K562 (cell line): ENCODE measurements at regions not wholly inside any gene's neighbourhood (a gene's known extent, or its start where the extent isn't known, plus 50 kb on each side); places are given as distances from the start of the nearest gene placed in this dataset.

Experiments
- ATAC-seq: fragments of 200-7000 bp; cut with Tn5 transposase; 3 replicates; pipeline ENCODE4 v1.9.1; 2020; ENCODE audit warnings: moderate library complexity
- BruUV-seq: library from RNA; stranded (reverse); fragments of 400-500 nt; replicated peaks from 2 replicates; lab custom pipeline; 2021; lab: Mats Ljungman, UMichigan
- CTCF ChIA-PET: fragments of 300-600 bp; formaldehyde crosslinking; extraction: SDS; loops from one replicate; lab custom pipeline; 2021; ENCODE audit warnings: low intra/inter-chr PET ratio; lab: Yijun Ruan, JAX
- POLR2A ChIA-PET: fragments of 300-600, 350-650 bp; sonication (Branson Sonifier 250); formaldehyde crosslinking; extraction: SDS; loops from one replicate; lab custom pipeline; 2021; ENCODE audit warnings: antibody characterized with exemption, inconsistent platforms; lab: Yijun Ruan, JAX
- DNase-seq, 4 experiments: peaks; one replicate each; pipeline versions ENCODE4 v3.0.0 to v3.0.0-alpha.2; 2011 to 2018; ENCODE audit warnings: low spot score in 3 of 4, mixed read lengths in 3 of 4; ENCODE audit errors: extremely low read depth in 1 of 4
- FAIRE-seq: peaks from 2 replicates; lab custom pipeline; 2011; peaks lifted over from hg19 to GRCh38; lab: Jason Lieb, UNC
- H2AFZ ChIP-seq: 2 replicates; pipeline ENCODE4 v1.6.0; 2011; ENCODE audit warnings: low read depth, low read length, control low read depth, inconsistent platforms
- H3K27ac ChIP-seq: fragments of 200-600 bp; 3 replicates; pipeline ENCODE4 v1.8.0; 2011; ENCODE audit warnings: low read depth, mild to moderate bottlenecking, control low read depth, inconsistent platforms, low read length, moderate library complexity, mixed read lengths; ENCODE audit errors: extremely low read depth
- H3K27me3 ChIP-seq, 2 experiments: fragments of 300-600 bp in 1 of 2; 2 replicates in 1 of 2; 3 replicates in 1 of 2; pipeline versions ENCODE4 v1.6.0 to v1.8.0; 2011; ENCODE audit warnings: inconsistent platforms in 2 of 2, low read length in 2 of 2, mild to moderate bottlenecking in 1 of 2, mixed read lengths in 1 of 2, moderate library complexity in 1 of 2; ENCODE audit not compliant: control insufficient read depth in 2 of 2, insufficient read depth in 2 of 2
- H3K36me3 ChIP-seq: fragments of 300-600 bp; 3 replicates; pipeline ENCODE4 v1.8.0; 2011; ENCODE audit warnings: mild to moderate bottlenecking, low read length, inconsistent platforms; ENCODE audit not compliant: control insufficient read depth, insufficient read depth
- H3K4me1 ChIP-seq, 2 experiments: fragments of 200-600 bp in 1 of 2; replicated peaks in 1 of 2; 2 replicates in 1 of 2; 3 replicates in 1 of 2; pipeline versions ENCODE4 v1.5.1 to v1.8.0; 2011; ENCODE audit warnings: inconsistent platforms in 2 of 2, low read length in 2 of 2, mild to moderate bottlenecking in 1 of 2, mixed read lengths in 1 of 2, moderate library complexity in 1 of 2; ENCODE audit not compliant: control insufficient read depth in 2 of 2, insufficient read depth in 2 of 2
- H3K4me2 ChIP-seq: 2 replicates; pipeline ENCODE4 v1.6.1; 2011; ENCODE audit warnings: low read length, control low read depth, inconsistent platforms, mixed read lengths; ENCODE audit not compliant: insufficient read depth
- H3K4me3 ChIP-seq: fragments of 200-600 bp; sonication (generic), shearing (Covaris generic); 2 replicates; pipeline ENCODE4 v1.5.1; 2016; ENCODE audit warnings: control low read depth, inconsistent platforms
- H3K79me2 ChIP-seq: fragments of 200-600 bp; 3 replicates; pipeline ENCODE4 v1.8.0; 2011; ENCODE audit warnings: low read length, inconsistent platforms; ENCODE audit not compliant: control insufficient read depth, insufficient read depth
- H3K9ac ChIP-seq, 2 experiments: 2 replicates each; pipeline versions ENCODE4 v1.6.0 to v1.6.1; 2011; ENCODE audit warnings: low read depth in 2 of 2, low read length in 2 of 2, control low read depth in 1 of 2, inconsistent platforms in 1 of 2, mild to moderate bottlenecking in 1 of 2, mixed read lengths in 1 of 2; ENCODE audit not compliant: insufficient read depth in 1 of 2
- H3K9me1 ChIP-seq: one replicate; pipeline ENCODE4 v1.6.0; 2011; ENCODE audit warnings: inconsistent platforms, mild to moderate bottlenecking, low read length, moderate library complexity; ENCODE audit not compliant: control insufficient read depth, insufficient read depth
- H3K9me3 ChIP-seq: replicated peaks from 2 replicates; pipeline ENCODE4 v1.5.1; 2011; ENCODE audit warnings: low read depth, low read length, inconsistent platforms; ENCODE audit not compliant: control insufficient read depth, insufficient read depth
- H4K20me1 ChIP-seq: replicated peaks from 2 replicates; pipeline ENCODE4 v1.6.1; 2011; ENCODE audit warnings: low read length, inconsistent platforms, mixed read lengths; ENCODE audit not compliant: control insufficient read depth, insufficient read depth
- EP400 ChIP-seq: fragments of 450-650 bp; IDR thresholded peaks from 2 replicates; pipeline ENCODE4 v1.6.1; 2017; ENCODE audit warnings: antibody characterized with exemption, mild to moderate bottlenecking, moderate library complexity
- HNRNPH1 ChIP-seq: fragments of 200-400 bp; formaldehyde crosslinking; optimal IDR thresholded peaks from 2 replicates; pipeline ENCODE3; 2017; ENCODE audit warnings: low read depth, mild to moderate bottlenecking, low read length, moderate library complexity
- ILF3 ChIP-seq: fragments of 450-650 bp; IDR thresholded peaks from 2 replicates; pipeline ENCODE4 v1.6.1; 2018; ENCODE audit warnings: antibody characterized with exemption, mild to moderate bottlenecking, moderate library complexity, borderline replicate concordance
- MEF2A ChIP-seq: IDR thresholded peaks from 2 replicates; pipeline ENCODE4 v1.6.1; 2011; ENCODE audit warnings: low read depth, mild to moderate bottlenecking, low read length, moderate library complexity; ENCODE audit not compliant: control insufficient read depth
- PHB2 ChIP-seq: fragments of 450-650 bp; IDR thresholded peaks from 2 replicates; pipeline ENCODE4 v1.6.1; 2017; ENCODE audit warnings: low read depth
- SAFB ChIP-seq: fragments of 200-400 bp; formaldehyde crosslinking; IDR thresholded peaks from 2 replicates; pipeline ENCODE4 v1.6.1; 2017; ENCODE audit warnings: low read depth, low read length, borderline replicate concordance
- ZNF134 ChIP-seq: fragments of 250-450 bp; sonication (Bioruptor Pico); conservative IDR thresholded peaks from 2 replicates; pipeline ENCODE4 v1.4.0; 2020
- ZNF282 ChIP-seq: sonication (generic); formaldehyde crosslinking; IDR thresholded peaks from 2 replicates; pipeline ENCODE4 v1.8.1; 2023; ENCODE audit warnings: missing genetic modification reagents
- ZNF589 ChIP-seq: fragments of 200-800 bp; sonication (Bioruptor generic); IDR thresholded peaks from 2 replicates; pipeline ENCODE4 v1.6.1; 2016; ENCODE audit warnings: low read depth, missing genetic modification characterization, missing compliant biosample characterization
- ZNF75A ChIP-seq: fragments of 450-650 bp; formaldehyde crosslinking; IDR thresholded peaks from 2 replicates; pipeline ENCODE4 v1.4.0; 2020; ENCODE audit warnings: mild to moderate bottlenecking
- ZNF764 ChIP-seq: fragments of 250-450 bp; sonication (Bioruptor Pico); IDR thresholded peaks from 2 replicates; pipeline ENCODE4 v1.4.0; 2020; ENCODE audit warnings: low read depth, mild to moderate bottlenecking, moderate library complexity
- WGBS: fragments of 100-300 bp; shearing (Covaris generic); methylation state at CpG from one replicate; pipeline ENCODE4 v1.1.6; 2016; ENCODE audit warnings: low coverage, mixed read lengths; ENCODE audit not compliant: insufficient coverage; ENCODE audit errors: missing lambda C conversion rate; 5-methylcytosine and 5-hydroxymethylcytosine counted together
- in situ Hi-C: fragments of 300-500 bp; cut with MboI; formaldehyde crosslinking; loops from 4 replicates; pipeline ENCODE4 v1.15.0; 2018; ENCODE audit warnings: inconsistent platforms, mixed read lengths
- intact Hi-C: fragments of 100-400 bp; cut with micrococcal nuclease; formaldehyde crosslinking; loops from 2 replicates; pipeline ENCODE4 v1.14.2; 2022
- TF ChIP-seq, protein P1 (sequence below): fragments of 450-650 bp; formaldehyde crosslinking; IDR thresholded peaks from 2 replicates; pipeline ENCODE4 v1.4.0; 2020; ENCODE audit warnings: mild to moderate bottlenecking, moderate library complexity
- TF ChIP-seq, protein P2 (sequence below): fragments of 450-650 bp; formaldehyde crosslinking; IDR thresholded peaks from 2 replicates; pipeline ENCODE4 v1.4.0; 2020; ENCODE audit warnings: mild to moderate bottlenecking, mixed read lengths
- TF ChIP-seq, protein P3 (sequence below): sonication (generic); formaldehyde crosslinking; IDR thresholded peaks from 2 replicates; pipeline ENCODE4 v1.8.0; 2022; ENCODE audit warnings: mild to moderate bottlenecking, missing genetic modification reagents, borderline replicate concordance
- TF ChIP-seq, protein P4 (sequence below): fragments of 450-650 bp; IDR thresholded peaks from 2 replicates; pipeline ENCODE4 v1.6.1; 2016

DNA sequence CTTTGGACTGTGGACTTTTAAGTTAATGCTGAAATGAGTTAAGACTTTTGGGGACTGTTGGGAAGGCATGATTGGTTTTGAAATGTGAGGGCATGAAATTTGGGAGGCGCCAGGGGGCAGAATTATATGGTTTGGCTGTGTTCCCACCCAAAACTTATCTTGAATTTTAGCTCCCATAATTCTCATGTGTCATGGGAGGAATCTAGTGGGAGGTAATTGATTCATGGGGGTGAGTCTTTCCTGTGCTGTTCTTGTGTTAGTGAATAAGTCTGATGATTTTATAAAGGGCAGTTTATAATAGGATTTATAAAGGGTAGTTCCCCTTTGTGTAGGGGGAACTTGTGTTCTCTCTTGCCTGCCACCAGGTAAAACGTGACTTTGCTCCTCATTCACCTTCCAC is 235.5 kb upstream of the CDH18 start (continued):
- no peak for TF ChIP-seq ZNF764 (CRISPR knock-in tag)
- no peak for TF ChIP-seq MEF2A
- TF ChIP-seq SAFB = no peak
- TF ChIP-seq, protein P1, sequence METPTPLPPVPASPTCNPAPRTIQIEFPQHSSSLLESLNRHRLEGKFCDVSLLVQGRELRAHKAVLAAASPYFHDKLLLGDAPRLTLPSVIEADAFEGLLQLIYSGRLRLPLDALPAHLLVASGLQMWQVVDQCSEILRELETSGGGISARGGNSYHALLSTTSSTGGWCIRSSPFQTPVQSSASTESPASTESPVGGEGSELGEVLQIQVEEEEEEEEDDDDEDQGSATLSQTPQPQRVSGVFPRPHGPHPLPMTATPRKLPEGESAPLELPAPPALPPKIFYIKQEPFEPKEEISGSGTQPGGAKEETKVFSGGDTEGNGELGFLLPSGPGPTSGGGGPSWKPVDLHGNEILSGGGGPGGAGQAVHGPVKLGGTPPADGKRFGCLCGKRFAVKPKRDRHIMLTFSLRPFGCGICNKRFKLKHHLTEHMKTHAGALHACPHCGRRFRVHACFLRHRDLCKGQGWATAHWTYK = no peak
- TF ChIP-seq ZNF589 (CRISPR knock-in tag) = no peak
- no peak for TF ChIP-seq PHB2
- TF ChIP-seq, protein P2, sequence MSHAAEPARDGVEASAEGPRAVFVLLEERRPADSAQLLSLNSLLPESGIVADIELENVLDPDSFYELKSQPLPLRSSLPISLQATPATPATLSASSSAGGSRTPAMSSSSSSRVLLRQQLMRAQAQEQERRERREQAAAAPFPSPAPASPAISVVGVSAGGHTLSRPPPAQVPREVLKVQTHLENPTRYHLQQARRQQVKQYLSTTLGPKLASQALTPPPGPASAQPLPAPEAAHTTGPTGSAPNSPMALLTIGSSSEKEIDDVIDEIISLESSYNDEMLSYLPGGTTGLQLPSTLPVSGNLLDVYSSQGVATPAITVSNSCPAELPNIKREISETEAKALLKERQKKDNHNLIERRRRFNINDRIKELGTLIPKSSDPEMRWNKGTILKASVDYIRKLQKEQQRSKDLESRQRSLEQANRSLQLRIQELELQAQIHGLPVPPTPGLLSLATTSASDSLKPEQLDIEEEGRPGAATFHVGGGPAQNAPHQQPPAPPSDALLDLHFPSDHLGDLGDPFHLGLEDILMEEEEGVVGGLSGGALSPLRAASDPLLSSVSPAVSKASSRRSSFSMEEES (CRISPR knock-in tag) = no peak

DNA sequence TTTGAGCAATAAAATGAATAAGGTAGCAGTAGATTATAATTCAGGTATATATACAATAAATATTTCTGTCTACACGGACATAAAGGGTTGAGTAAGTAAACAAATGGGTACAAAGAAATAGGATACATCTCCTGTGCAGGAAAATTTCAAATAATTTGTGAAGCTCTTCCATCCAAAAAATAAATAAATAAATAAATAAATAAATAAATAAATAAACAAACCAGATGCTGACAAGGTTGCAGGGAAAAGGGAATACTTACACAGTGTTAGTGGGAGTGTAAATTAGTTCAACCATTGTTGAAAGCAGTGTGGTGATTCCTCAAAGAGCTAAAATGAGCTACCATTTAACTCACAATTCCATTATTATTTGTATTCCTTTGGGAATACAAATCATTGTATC is 227.3 kb upstream of the CDH18 start:
- FAIRE-seq = no peak
- TF ChIP-seq MEF2A (no peak), EP400 (no peak), ZNF75A (no peak), ZNF282 (CRISPR knock-in tag) (no peak), ILF3 (no peak), HNRNPH1 (no peak), ZNF134 (CRISPR knock-in tag) (no peak)
- TF ChIP-seq, protein P3, sequence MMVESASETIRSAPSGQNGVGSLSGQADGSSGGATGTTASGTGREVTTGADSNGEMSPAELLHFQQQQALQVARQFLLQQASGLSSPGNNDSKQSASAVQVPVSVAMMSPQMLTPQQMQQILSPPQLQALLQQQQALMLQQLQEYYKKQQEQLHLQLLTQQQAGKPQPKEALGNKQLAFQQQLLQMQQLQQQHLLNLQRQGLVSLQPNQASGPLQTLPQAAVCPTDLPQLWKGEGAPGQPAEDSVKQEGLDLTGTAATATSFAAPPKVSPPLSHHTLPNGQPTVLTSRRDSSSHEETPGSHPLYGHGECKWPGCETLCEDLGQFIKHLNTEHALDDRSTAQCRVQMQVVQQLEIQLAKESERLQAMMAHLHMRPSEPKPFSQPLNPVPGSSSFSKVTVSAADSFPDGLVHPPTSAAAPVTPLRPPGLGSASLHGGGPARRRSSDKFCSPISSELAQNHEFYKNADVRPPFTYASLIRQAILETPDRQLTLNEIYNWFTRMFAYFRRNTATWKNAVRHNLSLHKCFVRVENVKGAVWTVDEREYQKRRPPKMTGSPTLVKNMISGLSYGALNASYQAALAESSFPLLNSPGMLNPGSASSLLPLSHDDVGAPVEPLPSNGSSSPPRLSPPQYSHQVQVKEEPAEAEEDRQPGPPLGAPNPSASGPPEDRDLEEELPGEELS = no peak
- TF ChIP-seq, protein P4, sequence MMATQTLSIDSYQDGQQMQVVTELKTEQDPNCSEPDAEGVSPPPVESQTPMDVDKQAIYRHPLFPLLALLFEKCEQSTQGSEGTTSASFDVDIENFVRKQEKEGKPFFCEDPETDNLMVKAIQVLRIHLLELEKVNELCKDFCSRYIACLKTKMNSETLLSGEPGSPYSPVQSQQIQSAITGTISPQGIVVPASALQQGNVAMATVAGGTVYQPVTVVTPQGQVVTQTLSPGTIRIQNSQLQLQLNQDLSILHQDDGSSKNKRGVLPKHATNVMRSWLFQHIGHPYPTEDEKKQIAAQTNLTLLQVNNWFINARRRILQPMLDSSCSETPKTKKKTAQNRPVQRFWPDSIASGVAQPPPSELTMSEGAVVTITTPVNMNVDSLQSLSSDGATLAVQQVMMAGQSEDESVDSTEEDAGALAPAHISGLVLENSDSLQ = no peak

More for the DNA sequence above, 227.3 kb upstream of the CDH18 start:
- Histone ChIP-seq H3K4me1 (no peaks in the 10 kb centered on the region), H3K4me2 (no peak overlapping the region), H3K27ac (no peak overlapping the region), H3K9me1 (no peaks in the 10 kb centered on the region), H3K27me3 (no peaks in the 10 kb centered on the region), H3K79me2 (no peaks in the 10 kb centered on the region), H3K9ac (no peak overlapping the region), H4K20me1 (no peaks in the 10 kb centered on the region), H3K36me3 (no peaks in the 10 kb centered on the region), H3K9me3 (no peaks in the 10 kb centered on the region), H3K4me3 (no peak overlapping the region), H2AFZ (no peak overlapping the region)
- intact Hi-C loops = no loop called here
- BruUV-seq = no TSS peak
- in situ Hi-C loops = no loop called here
- ChIA-PET CTCF (no interaction called here), POLR2A (no interaction called here)
- no peak for ATAC-seq
- DNase-seq = no peak
- WGBS = 0% methylated on average over 1 of the region's 1 CpG
